Coronary artery (tissue), 2 donors: ENCODE measurements at regions not wholly inside any gene's neighbourhood (a gene's known extent, or its start where the extent isn't known, plus 50 kb on each side); places are given as distances from the start of the nearest gene placed in this dataset.

Experiments used
- DNase-seq: peaks from one replicate; pipeline ENCODE4 v3.0.0-alpha.2; 2017; ENCODE audit warnings: low spot score
- H3K27ac ChIP-seq, 2 donors: fragments of 200-600 bp; sonication (generic); one replicate each; pipeline ENCODE4 v1.5.1; 2016 to 2019
- H3K4me3 ChIP-seq: fragments of 200-600 bp; sonication (generic); 2 replicates; pipeline ENCODE4 v1.5.1; 2016; ENCODE audit warnings: mild to moderate bottlenecking, moderate library complexity
- TF ChIP-seq, protein P1 (sequence below): fragments of 200-600 bp; sonication (generic); IDR thresholded peaks from one replicate; pipeline ENCODE4 v1.5.1; 2019; ENCODE audit warnings: antibody characterized with exemption

DNA sequence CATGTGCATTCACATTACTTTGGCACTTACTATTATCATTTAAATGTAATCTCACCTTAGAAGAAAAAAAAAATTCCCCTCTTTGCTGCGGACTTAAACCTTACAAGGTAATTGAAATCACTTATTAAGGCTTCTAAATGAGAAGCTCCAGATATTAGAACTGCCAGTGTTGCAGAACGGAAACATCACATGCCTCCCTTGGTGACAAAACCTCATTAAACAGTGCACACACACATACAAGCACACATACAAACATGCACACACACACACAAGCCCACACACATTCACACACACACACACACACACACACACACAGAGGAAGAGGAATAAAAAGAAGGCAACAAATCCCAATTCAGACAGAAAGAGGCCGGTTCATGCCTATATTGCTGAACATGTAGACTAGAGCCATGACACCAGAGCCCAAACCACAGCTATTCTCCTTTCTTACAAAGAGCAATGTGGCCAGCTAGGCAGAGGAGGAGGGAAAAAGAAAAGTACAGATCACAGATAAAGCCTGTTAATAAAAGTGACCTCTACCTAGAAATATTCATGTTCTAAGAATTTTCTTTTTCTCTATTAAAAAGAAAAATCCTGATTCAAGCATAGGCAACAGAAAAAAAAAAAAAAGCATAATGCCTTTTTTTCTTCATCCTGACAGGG is 405.2 kb upstream of the FLRT2 start:
- DNase-seq: no peak
- no peak overlapping the region for H3K27ac ChIP-seq
- TF ChIP-seq, protein P1, sequence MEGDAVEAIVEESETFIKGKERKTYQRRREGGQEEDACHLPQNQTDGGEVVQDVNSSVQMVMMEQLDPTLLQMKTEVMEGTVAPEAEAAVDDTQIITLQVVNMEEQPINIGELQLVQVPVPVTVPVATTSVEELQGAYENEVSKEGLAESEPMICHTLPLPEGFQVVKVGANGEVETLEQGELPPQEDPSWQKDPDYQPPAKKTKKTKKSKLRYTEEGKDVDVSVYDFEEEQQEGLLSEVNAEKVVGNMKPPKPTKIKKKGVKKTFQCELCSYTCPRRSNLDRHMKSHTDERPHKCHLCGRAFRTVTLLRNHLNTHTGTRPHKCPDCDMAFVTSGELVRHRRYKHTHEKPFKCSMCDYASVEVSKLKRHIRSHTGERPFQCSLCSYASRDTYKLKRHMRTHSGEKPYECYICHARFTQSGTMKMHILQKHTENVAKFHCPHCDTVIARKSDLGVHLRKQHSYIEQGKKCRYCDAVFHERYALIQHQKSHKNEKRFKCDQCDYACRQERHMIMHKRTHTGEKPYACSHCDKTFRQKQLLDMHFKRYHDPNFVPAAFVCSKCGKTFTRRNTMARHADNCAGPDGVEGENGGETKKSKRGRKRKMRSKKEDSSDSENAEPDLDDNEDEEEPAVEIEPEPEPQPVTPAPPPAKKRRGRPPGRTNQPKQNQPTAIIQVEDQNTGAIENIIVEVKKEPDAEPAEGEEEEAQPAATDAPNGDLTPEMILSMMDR: no peak
- H3K4me3 ChIP-seq: no peak overlapping the region

DNA sequence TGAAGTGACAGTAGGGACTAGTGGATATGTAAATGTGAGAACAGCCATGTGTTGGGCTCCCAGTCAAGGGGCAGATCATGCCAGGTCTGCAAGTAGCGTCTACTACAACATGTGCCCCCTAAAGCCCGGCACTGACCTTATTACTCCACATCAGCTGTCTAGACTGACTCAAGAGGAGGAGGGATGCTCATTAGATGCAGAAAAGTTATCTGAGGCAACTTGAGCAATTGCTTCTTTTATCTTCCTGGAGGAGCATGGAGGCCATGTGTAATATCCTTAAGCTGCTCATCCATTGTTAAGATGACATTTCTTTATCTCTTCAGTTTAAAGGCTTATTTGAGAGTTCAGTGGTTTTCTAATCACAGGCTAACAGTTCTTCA is 404.7 kb upstream of the FLRT2 start:
- no peak overlapping the region for H3K4me3 ChIP-seq
- no peak overlapping the region for H3K27ac ChIP-seq
- TF ChIP-seq, protein P1: no peak
- no peak for DNase-seq

DNA sequence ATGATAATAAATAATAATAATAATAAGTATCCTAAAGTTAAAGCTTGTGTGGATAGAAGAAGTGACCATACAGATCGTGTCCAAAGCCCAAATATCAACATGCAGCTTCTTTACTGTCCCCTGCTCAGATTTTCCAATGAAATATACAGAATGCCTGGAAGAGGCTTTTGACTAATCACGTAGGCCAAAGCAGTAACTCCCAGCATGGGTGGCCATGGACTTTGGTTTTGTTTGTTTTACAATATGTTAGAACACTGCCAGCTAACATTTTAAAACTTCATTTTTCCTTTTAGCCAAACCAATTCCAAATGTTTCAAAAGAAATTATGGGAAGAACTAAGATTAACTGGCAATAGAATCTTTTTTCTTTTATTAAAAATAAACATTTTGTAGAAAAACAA is 400.0 kb upstream of the FLRT2 start:
- TF ChIP-seq, protein P1: no peak
- Histone ChIP-seq H3K27ac (no peak overlapping the region), H3K4me3 (no peak overlapping the region)
- DNase-seq: no peak

DNA sequence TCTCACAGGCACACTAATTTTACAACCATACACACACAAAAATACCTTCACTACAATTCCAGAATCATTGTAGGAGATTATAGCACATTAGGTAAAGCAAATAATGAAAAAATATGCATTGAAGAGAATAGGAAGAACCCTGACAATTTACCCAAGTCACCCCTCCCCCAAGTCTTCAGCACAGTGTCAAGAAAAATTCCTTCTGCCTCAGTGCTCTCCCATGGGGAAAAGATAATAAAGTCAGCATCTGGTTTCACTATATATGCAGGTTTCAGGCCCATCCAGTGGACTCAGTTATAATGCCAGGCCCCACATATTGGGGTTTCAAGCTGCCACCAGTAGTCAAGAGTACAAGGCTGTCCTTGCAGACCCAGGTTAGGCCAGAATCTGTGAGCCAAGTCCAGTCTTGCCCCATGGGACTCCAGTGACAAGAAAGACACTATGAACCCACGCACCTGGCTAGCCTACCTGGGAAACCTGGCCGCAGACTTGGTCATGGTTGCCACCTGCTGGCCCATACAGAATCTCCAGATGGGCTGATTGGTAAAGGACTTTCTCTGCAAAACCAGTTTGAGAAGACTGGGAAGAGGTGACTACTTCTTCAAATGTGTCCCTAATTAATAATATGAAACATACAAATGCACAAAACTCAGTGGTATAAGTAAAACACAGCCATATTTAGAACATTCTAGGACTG is 398.6 kb upstream of the FLRT2 start:
- TF ChIP-seq, protein P1: no peak
- Histone ChIP-seq H3K27ac (no peak overlapping the region), H3K4me3 (no peak overlapping the region)
- no peak for DNase-seq

DNA sequence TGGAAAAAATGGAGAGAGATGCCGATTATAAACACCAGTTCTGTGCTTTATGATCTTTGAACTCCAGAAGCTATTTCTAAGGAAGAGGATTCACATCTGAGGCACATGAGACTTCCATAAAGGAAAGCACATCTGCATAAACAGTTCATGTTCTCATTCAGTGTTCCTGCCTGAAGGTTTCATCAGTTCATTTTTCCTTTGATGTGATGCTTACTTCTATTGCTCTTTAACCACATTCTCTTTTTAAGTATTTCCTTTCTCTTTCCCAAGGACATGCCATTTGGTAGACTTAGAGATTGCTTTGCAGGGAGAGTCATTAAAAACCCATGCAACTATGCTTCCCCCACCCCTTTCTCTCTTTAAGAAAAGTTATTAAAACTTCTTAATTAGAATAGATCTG is 387.0 kb upstream of the FLRT2 start:
- H3K27ac ChIP-seq: no peak overlapping the region
- DNase-seq: no peak
- no peak overlapping the region for H3K4me3 ChIP-seq
- TF ChIP-seq, protein P1: no peak

DNA sequence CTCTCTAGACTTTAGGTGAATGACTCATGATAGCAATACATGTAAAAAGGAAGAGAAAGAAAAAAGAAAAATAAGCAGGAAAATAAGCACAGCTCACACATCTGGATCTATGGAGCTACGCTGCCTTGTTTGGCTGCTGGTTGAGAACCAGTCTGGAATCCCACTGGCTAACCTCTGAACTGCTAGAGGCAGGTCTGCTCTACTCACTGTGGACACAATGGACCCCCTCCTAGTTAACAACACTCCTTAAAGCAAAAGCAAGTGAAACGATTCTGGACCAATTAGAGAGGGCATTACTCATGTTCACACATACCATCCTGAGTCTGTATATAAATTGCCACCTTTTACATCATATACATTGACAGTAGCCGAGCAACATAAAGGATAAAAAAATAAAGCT is 383.2 kb upstream of the FLRT2 start:
- H3K4me3 ChIP-seq: no peak overlapping the region
- no peak overlapping the region for H3K27ac ChIP-seq
- TF ChIP-seq, protein P1: no peak

DNA sequence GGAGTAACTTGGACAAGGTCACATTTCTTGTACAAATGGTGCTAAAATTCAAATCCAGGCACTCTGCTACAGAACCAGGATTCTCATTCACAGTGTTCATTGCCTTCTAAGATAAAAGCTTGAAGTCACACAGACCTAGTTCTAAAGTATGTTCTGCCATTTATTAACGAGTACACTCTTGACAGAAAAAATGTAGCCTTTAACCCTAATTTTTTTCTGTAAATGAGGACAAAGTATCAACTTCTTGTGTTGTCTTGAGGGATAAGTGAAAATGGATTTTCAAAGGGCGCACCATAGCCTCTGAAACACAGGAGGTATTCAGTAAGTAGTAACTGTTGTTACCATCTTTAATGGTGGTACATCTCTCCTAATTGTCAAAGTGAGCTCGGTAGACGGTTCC is 379.8 kb upstream of the FLRT2 start:
- Histone ChIP-seq H3K4me3 (no peak overlapping the region), H3K27ac (no peak overlapping the region)
- no peak for DNase-seq
- TF ChIP-seq, protein P1: no peak

More for the DNA sequence above, 383.2 kb upstream of the FLRT2 start:
- DNase-seq: no peak
